HCT116 (cell line): ENCODE measurements at regions not wholly inside any gene's neighbourhood (a gene's known extent, or its start where the extent isn't known, plus 50 kb on each side); places are given as distances from the start of the nearest gene placed in this dataset.

ENCODE experiments used
- ATAC-seq: fragments of 200-7000 bp; cut with Tn5 transposase; 2 replicates; pipeline ENCODE4 v1.9.1; 2020; ENCODE audit warnings: mild to moderate bottlenecking, moderate library complexity
- BruUV-seq: library from RNA; stranded (reverse); fragments of 400-500 nt; replicated peaks from 2 replicates; lab custom pipeline; 2021; lab: Mats Ljungman, UMichigan
- CTCF ChIA-PET: fragments of 300-600 bp; sonication (Branson Sonifier 250); formaldehyde crosslinking; loops from one replicate; lab custom pipeline; 2021; ENCODE audit warnings: antibody characterized with exemption; lab: Charles Lee
- POLR2A ChIA-PET: fragments of 300-600, 350-600 bp; sonication (Branson Sonifier 250); formaldehyde crosslinking; loops from one replicate; lab custom pipeline; 2021; ENCODE audit warnings: antibody characterized with exemption; lab: Charles Lee
- RAD21 ChIA-PET, 2 experiments: fragments of 300-600 bp; sonication (Branson Sonifier 250); formaldehyde crosslinking; loops; one replicate each; lab custom pipeline; 2023; ENCODE audit warnings: low total read pairs in 2 of 2; ENCODE audit not compliant: uncharacterized antibody in 2 of 2, unreplicated experiment in 2 of 2, low non-redundant PET in 1 of 2; lab: Charles Lee
- DNase-seq: peaks from one replicate; pipeline ENCODE4 v3.0.0-alpha.2; 2010; ENCODE audit warnings: low read depth, low spot score
- H2AFZ ChIP-seq: fragments of 200-600 bp; shearing (Covaris generic), sonication (generic); 2 replicates; pipeline ENCODE4 v1.6.1; 2017; ENCODE audit warnings: low read depth, mixed run types, mixed read lengths, antibody characterized with exemption, low read length; ENCODE audit not compliant: poor library complexity, severe bottlenecking
- H3K27ac ChIP-seq: 2 replicates; pipeline ENCODE4 v1.5.1; 2012; ENCODE audit warnings: low read depth, low read length
- H3K27me3 ChIP-seq: fragments of 200-600 bp; sonication (generic); 2 replicates; pipeline ENCODE4 v1.6.1; 2016; ENCODE audit warnings: mixed run types, low read length, mixed read lengths; ENCODE audit not compliant: insufficient read depth
- H3K36me3 ChIP-seq, 2 experiments: fragments of 200-500 bp in 1 of 2; fragments of 200-600 bp in 1 of 2; sonication (Bioruptor generic) in 1 of 2; sonication (generic) in 1 of 2; 2 replicates each; pipeline versions ENCODE4 v1.5.1 to v1.6.1; 2014 to 2016; ENCODE audit warnings: low read length in 2 of 2, inconsistent platforms in 1 of 2, mixed read lengths in 1 of 2, mixed run types in 1 of 2; ENCODE audit not compliant: insufficient read depth in 2 of 2, control insufficient read depth in 1 of 2
- H3K4me1 ChIP-seq, 2 experiments: fragments of 200-600 bp in 1 of 2; sonication (generic) in 1 of 2; 2 replicates each; pipeline versions ENCODE4 v1.5.1 to v1.6.1; 2012 to 2017; ENCODE audit warnings: low read length in 2 of 2, inconsistent platforms in 1 of 2, mild to moderate bottlenecking in 1 of 2, mixed read lengths in 1 of 2, mixed run types in 1 of 2, moderate library complexity in 1 of 2; ENCODE audit not compliant: insufficient read depth in 2 of 2, control insufficient read depth in 1 of 2
- H3K4me2 ChIP-seq: fragments of 200-600 bp; sonication (generic); 2 replicates; pipeline ENCODE4 v1.6.1; 2017; ENCODE audit warnings: mixed run types, low read length, mixed read lengths
- H3K4me3 ChIP-seq, 2 experiments: fragments of 200-600 bp in 1 of 2; sonication (generic) in 1 of 2; replicated peaks in 1 of 2; 2 replicates each; pipeline ENCODE4 v1.5.1; 2011 to 2016; ENCODE audit warnings: low read length in 2 of 2, control low read depth in 1 of 2, low read depth in 1 of 2, mild to moderate bottlenecking in 1 of 2, mixed read lengths in 1 of 2, mixed run types in 1 of 2
- H3K79me2 ChIP-seq: fragments of 200-600 bp; sonication (generic); 2 replicates; pipeline ENCODE4 v1.6.1; 2017; ENCODE audit warnings: mild to moderate bottlenecking, mixed run types, low read length, moderate library complexity, mixed read lengths; ENCODE audit not compliant: insufficient read depth
- H3K9ac ChIP-seq: fragments of 200-600 bp; sonication (generic); 2 replicates; pipeline ENCODE4 v1.6.1; 2016; ENCODE audit warnings: low read length, mixed read lengths
- H3K9me2 ChIP-seq: fragments of 200-600 bp; sonication (generic), shearing (Covaris generic); 2 replicates; pipeline ENCODE4 v1.6.1; 2017; ENCODE audit warnings: mixed run types, mild to moderate bottlenecking, moderate library complexity; ENCODE audit not compliant: insufficient read depth
- H3K9me3 ChIP-seq, 2 experiments: fragments of 200-500 bp in 1 of 2; fragments of 200-600 bp in 1 of 2; sonication (Bioruptor generic) in 1 of 2; sonication (generic) in 1 of 2; 2 replicates each; pipeline ENCODE4 v1.6.1; 2014 to 2017; ENCODE audit warnings: low read length in 2 of 2, mixed read lengths in 2 of 2, inconsistent platforms in 1 of 2, low read depth in 1 of 2, mild to moderate bottlenecking in 1 of 2, mixed run types in 1 of 2, moderate library complexity in 1 of 2; ENCODE audit not compliant: control insufficient read depth in 1 of 2, insufficient read depth in 1 of 2
- H4K20me1 ChIP-seq: fragments of 200-600 bp; sonication (generic), shearing (Covaris generic); 2 replicates; pipeline ENCODE4 v1.6.1; 2017; ENCODE audit warnings: mixed run types, mild to moderate bottlenecking, moderate library complexity; ENCODE audit not compliant: insufficient read depth
- CBX3 ChIP-seq: IDR thresholded peaks from 2 replicates; pipeline ENCODE4 v1.6.1; 2012; ENCODE audit warnings: low read depth
- CEBPB ChIP-seq: IDR thresholded peaks from 2 replicates; pipeline ENCODE4 v1.6.1; 2012; ENCODE audit warnings: low read depth
- EGR1 ChIP-seq: IDR thresholded peaks from 2 replicates; pipeline ENCODE4 v1.6.1; 2012; ENCODE audit warnings: low read depth
- ELF1 ChIP-seq: IDR thresholded peaks from 2 replicates; pipeline ENCODE4 v1.6.1; 2012; ENCODE audit warnings: low read depth, borderline replicate concordance
- FOSL1 ChIP-seq: IDR thresholded peaks from 2 replicates; pipeline ENCODE4 v1.6.1; 2012; ENCODE audit warnings: low read depth
- JUND ChIP-seq: IDR thresholded peaks from 2 replicates; pipeline ENCODE4 v1.6.1; 2012
- POLR2A ChIP-seq: IDR thresholded peaks from 2 replicates; pipeline ENCODE4 v1.7.0; 2011; ENCODE audit warnings: borderline replicate concordance; ENCODE audit not compliant: insufficient read depth, insufficient read length; ENCODE audit errors: extremely low read depth
- POLR2AphosphoS5 ChIP-seq: IDR thresholded peaks from 2 replicates; pipeline ENCODE4 v1.6.1; 2011; ENCODE audit warnings: mild to moderate bottlenecking, low read depth, low read length, moderate library complexity
- RAD21 ChIP-seq: IDR thresholded peaks from 2 replicates; pipeline ENCODE4 v1.6.1; 2012; ENCODE audit warnings: low read depth, mild to moderate bottlenecking
- SIN3A ChIP-seq: IDR thresholded peaks from 2 replicates; pipeline ENCODE4 v1.6.1; 2012; ENCODE audit warnings: low read depth
- SP1 ChIP-seq: IDR thresholded peaks from 2 replicates; pipeline ENCODE4 v1.6.1; 2012; ENCODE audit warnings: low read depth
- SRF ChIP-seq: IDR thresholded peaks from 2 replicates; pipeline ENCODE4 v1.6.1; 2012; ENCODE audit warnings: low read depth
- TCF7L2 ChIP-seq: IDR thresholded peaks from 2 replicates; pipeline ENCODE4 v1.7.0; 2011; ENCODE audit warnings: borderline replicate concordance, inconsistent platforms; ENCODE audit not compliant: insufficient read depth, insufficient read length; ENCODE audit errors: extremely low read depth
- YY1 ChIP-seq: IDR thresholded peaks from 2 replicates; pipeline ENCODE4 v1.6.1; 2011; ENCODE audit warnings: low read length, low read depth, moderate library complexity, mild to moderate bottlenecking; ENCODE audit not compliant: insufficient replicate concordance; ENCODE audit errors: extremely low read depth
- ZFX ChIP-seq: fragments of 450-650 bp; IDR thresholded peaks from 2 replicates; pipeline ENCODE4 v1.6.1; 2017
- intact Hi-C: fragments of 100-400 bp; cut with micrococcal nuclease; formaldehyde crosslinking; loops from 2 replicates; pipeline ENCODE4 v1.10.0; 2022
- TF ChIP-seq, protein P1 (sequence below): IDR thresholded peaks from 2 replicates; pipeline ENCODE4 v1.6.1; 2011; ENCODE audit warnings: mild to moderate bottlenecking, low read length, moderate library complexity; ENCODE audit not compliant: insufficient replicate concordance; ENCODE audit errors: extremely low read depth
- TF ChIP-seq, protein P2 (sequence below): IDR thresholded peaks from 2 replicates; pipeline ENCODE4 v1.6.1; 2012
- TF ChIP-seq, protein P3 (sequence below): IDR thresholded peaks from 2 replicates; pipeline ENCODE4 v1.6.1; 2012; ENCODE audit warnings: low read depth
- TF ChIP-seq, protein P4 (sequence below): IDR thresholded peaks from 2 replicates; pipeline ENCODE4 v1.6.1; 2012

DNA sequence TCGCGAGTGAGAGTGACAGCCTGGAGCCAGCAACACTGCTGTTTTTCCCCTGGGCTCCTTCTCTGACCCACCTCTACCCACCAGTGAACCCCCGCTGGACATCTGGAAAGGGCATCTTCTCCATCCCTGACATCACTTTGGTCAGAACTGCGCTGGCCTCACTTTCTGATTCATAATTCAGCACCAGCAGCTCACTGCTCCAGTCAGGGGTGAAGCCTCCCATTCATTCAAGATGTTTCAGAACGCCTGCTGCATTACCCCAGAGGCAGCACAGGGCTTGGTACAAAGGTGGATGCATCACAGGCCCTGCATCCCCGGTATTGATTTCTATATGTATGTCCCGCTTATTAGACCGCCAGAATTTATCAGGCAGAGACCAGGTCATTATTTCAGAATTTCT, 182.8 kb upstream of the TSHZ3 start:
- RAD21 ChIA-PET: no interaction called here
- no TSS peak for BruUV-seq
- TF ChIP-seq ZFX (no peak), FOSL1 (no peak), CEBPB (no peak), RAD21 (no peak), POLR2A (no peak), CBX3 (no peak), JUND (no peak), POLR2AphosphoS5 (no peak), SP1 (no peak), EGR1 (no peak), YY1 (no peak), SIN3A (no peak), TCF7L2 (no peak), ELF1 (no peak), SRF (no peak)
- TF ChIP-seq, protein P1, sequence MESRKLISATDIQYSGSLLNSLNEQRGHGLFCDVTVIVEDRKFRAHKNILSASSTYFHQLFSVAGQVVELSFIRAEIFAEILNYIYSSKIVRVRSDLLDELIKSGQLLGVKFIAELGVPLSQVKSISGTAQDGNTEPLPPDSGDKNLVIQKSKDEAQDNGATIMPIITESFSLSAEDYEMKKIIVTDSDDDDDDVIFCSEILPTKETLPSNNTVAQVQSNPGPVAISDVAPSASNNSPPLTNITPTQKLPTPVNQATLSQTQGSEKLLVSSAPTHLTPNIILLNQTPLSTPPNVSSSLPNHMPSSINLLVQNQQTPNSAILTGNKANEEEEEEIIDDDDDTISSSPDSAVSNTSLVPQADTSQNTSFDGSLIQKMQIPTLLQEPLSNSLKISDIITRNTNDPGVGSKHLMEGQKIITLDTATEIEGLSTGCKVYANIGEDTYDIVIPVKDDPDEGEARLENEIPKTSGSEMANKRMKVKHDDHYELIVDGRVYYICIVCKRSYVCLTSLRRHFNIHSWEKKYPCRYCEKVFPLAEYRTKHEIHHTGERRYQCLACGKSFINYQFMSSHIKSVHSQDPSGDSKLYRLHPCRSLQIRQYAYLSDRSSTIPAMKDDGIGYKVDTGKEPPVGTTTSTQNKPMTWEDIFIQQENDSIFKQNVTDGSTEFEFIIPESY: no peak
- TF ChIP-seq, protein P2, sequence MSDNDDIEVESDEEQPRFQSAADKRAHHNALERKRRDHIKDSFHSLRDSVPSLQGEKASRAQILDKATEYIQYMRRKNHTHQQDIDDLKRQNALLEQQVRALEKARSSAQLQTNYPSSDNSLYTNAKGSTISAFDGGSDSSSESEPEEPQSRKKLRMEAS: no peak
- TF ChIP-seq, protein P3, sequence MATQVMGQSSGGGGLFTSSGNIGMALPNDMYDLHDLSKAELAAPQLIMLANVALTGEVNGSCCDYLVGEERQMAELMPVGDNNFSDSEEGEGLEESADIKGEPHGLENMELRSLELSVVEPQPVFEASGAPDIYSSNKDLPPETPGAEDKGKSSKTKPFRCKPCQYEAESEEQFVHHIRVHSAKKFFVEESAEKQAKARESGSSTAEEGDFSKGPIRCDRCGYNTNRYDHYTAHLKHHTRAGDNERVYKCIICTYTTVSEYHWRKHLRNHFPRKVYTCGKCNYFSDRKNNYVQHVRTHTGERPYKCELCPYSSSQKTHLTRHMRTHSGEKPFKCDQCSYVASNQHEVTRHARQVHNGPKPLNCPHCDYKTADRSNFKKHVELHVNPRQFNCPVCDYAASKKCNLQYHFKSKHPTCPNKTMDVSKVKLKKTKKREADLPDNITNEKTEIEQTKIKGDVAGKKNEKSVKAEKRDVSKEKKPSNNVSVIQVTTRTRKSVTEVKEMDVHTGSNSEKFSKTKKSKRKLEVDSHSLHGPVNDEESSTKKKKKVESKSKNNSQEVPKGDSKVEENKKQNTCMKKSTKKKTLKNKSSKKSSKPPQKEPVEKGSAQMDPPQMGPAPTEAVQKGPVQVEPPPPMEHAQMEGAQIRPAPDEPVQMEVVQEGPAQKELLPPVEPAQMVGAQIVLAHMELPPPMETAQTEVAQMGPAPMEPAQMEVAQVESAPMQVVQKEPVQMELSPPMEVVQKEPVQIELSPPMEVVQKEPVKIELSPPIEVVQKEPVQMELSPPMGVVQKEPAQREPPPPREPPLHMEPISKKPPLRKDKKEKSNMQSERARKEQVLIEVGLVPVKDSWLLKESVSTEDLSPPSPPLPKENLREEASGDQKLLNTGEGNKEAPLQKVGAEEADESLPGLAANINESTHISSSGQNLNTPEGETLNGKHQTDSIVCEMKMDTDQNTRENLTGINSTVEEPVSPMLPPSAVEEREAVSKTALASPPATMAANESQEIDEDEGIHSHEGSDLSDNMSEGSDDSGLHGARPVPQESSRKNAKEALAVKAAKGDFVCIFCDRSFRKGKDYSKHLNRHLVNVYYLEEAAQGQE: no peak
- TF ChIP-seq, protein P4, sequence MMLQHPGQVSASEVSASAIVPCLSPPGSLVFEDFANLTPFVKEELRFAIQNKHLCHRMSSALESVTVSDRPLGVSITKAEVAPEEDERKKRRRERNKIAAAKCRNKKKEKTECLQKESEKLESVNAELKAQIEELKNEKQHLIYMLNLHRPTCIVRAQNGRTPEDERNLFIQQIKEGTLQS: no peak
- no peak overlapping the region for H3K27ac ChIP-seq
- POLR2A ChIA-PET: no interaction called here
- H3K4me2 ChIP-seq: no peak overlapping the region
- H3K9me2 ChIP-seq: no peaks in the 10 kb centered on the region
- H3K27me3 ChIP-seq: no peaks in the 10 kb centered on the region
- no peak overlapping the region for H2AFZ ChIP-seq
- no peak for DNase-seq
- H3K4me3 ChIP-seq: no peak overlapping the region
- no peaks in the 10 kb centered on the region for H3K4me1 ChIP-seq
- H3K9ac ChIP-seq: no peak overlapping the region
- no peaks in the 10 kb centered on the region for H3K36me3 ChIP-seq
- intact Hi-C loops: no loop called here
- CTCF ChIA-PET: no interaction called here
- H4K20me1 ChIP-seq: no peaks in the 10 kb centered on the region
- no peak for ATAC-seq
- peaks cover 24 to 32% of the 10 kb centered on the region in 2 experiments; a peak in 2 of 4 replicates for H3K9me3 ChIP-seq
- H3K79me2 ChIP-seq: no peaks in the 10 kb centered on the region
